AG04450 (cell line): ENCODE measurements at regions not wholly inside any gene's neighbourhood (a gene's known extent, or its start where the extent isn't known, plus 50 kb on each side); places are given as distances from the start of the nearest gene placed in this dataset.
"Not testable (repeated sequence)": the region's sequence is repeated elsewhere in the genome, so short reads cannot be mapped to it uniquely, and the experiment has no call there.

Experiments used
- CTCF ChIA-PET: fragments of 300-600, 350-600 bp; formaldehyde crosslinking; extraction: SDS; loops from one replicate; lab custom pipeline; 2022; ENCODE audit warnings: antibody characterized with exemption, inconsistent platforms; lab: Charles Lee
- POLR2A ChIA-PET: fragments of 350-600 bp; formaldehyde crosslinking; extraction: SDS; loops from one replicate; lab custom pipeline; 2021; ENCODE audit warnings: antibody characterized with exemption, inconsistent platforms; lab: Yijun Ruan, JAX
- DNase-seq: peaks from one replicate; pipeline ENCODE4 v3.0.0-alpha.2; 2011; ENCODE audit warnings: low read depth, low spot score
- H3K27ac ChIP-seq: one replicate; pipeline ENCODE4 v1.5.1; 2012; ENCODE audit warnings: low read depth, low read length, control low read depth
- H3K27me3 ChIP-seq: one replicate; pipeline ENCODE4 v1.6.0; 2012; ENCODE audit warnings: low read length; ENCODE audit not compliant: control insufficient read depth, insufficient read depth
- H3K4me3 ChIP-seq: 2 replicates; pipeline ENCODE4 v1.5.1; 2011; ENCODE audit warnings: mild to moderate bottlenecking, low read depth, low read length, control low read depth
- H3K9me3 ChIP-seq: 2 replicates; pipeline ENCODE4 v1.5.1; 2012; ENCODE audit warnings: low read length; ENCODE audit not compliant: control insufficient read depth, insufficient read depth
- TF ChIP-seq, protein P1 (sequence below): IDR thresholded peaks from 2 replicates; pipeline ENCODE4 v1.5.1; 2011; ENCODE audit warnings: low read depth, low read length, control low read depth, inconsistent platforms

DNA sequence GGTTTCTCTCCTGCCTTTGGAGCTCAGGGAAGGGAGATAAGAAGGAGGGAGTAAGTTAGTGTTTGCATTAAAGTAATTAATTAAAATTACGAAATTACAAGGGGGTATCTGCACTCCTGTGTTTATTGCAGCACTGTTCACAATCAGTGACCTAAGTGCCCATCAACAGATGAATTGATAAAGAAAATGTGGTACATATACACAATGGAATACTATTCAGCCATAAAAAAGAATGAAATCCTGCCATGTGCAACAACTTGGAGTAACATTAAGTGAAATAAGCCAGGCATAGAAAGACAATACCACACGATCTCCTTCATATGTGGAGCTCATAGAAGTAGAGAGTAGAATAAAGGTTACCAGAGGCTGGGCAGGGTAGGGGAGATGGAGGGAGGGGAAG lies 202.0 kb downstream of the SHQ1 start:
- TF ChIP-seq, protein P1, sequence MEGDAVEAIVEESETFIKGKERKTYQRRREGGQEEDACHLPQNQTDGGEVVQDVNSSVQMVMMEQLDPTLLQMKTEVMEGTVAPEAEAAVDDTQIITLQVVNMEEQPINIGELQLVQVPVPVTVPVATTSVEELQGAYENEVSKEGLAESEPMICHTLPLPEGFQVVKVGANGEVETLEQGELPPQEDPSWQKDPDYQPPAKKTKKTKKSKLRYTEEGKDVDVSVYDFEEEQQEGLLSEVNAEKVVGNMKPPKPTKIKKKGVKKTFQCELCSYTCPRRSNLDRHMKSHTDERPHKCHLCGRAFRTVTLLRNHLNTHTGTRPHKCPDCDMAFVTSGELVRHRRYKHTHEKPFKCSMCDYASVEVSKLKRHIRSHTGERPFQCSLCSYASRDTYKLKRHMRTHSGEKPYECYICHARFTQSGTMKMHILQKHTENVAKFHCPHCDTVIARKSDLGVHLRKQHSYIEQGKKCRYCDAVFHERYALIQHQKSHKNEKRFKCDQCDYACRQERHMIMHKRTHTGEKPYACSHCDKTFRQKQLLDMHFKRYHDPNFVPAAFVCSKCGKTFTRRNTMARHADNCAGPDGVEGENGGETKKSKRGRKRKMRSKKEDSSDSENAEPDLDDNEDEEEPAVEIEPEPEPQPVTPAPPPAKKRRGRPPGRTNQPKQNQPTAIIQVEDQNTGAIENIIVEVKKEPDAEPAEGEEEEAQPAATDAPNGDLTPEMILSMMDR = no peak
- H3K4me3 ChIP-seq = no peak overlapping the region
- POLR2A ChIA-PET = no interaction called here
- DNase-seq = no peak
- H3K9me3 ChIP-seq = no peaks in the 10 kb centered on the region
- H3K27ac ChIP-seq = no peak overlapping the region
- H3K27me3 ChIP-seq = peaks cover 12% of the 10 kb centered on the region
- CTCF ChIA-PET = no interaction called here

- POLR2A ChIA-PET, DNase-seq, H3K4me3 ChIP-seq, H3K27ac ChIP-seq, H3K9me3 ChIP-seq, CTCF ChIA-PET: not testable (repeated sequence)
- peaks cover 13% of the 10 kb centered on the region for H3K27me3 ChIP-seq
Measured at GRCh38 chr3:72643635-72644034, 204.6 kb downstream of the SHQ1 start.

GRCh38 chr3:72641684-72642083 lies 206.6 kb downstream of the SHQ1 start:
- ChIA-PET POLR2A (no interaction called here), CTCF (no interaction called here)
- no peak for DNase-seq
- Histone ChIP-seq H3K27me3 (peaks cover 13% of the 10 kb centered on the region), H3K4me3 (no peak overlapping the region), H3K9me3 (no peaks in the 10 kb centered on the region), H3K27ac (no peak overlapping the region)
- TF ChIP-seq, protein P1 = no peak

- H3K9me3 ChIP-seq = no peaks in the 10 kb centered on the region
- CTCF ChIA-PET = no interaction called here
- TF ChIP-seq, protein P1 = no peak
- H3K27ac ChIP-seq = no peak overlapping the region
- no peak overlapping the region for H3K4me3 ChIP-seq
- no peak for DNase-seq
- H3K27me3 ChIP-seq = peaks cover 13% of the 10 kb centered on the region
- POLR2A ChIA-PET = no interaction called here
Measured at GRCh38 chr3:72641072-72641471, 207.2 kb downstream of the SHQ1 start.

GRCh38 chr3:72636969-72637597 lies 211.2 kb downstream of the SHQ1 start:
- ChIA-PET POLR2A (no interaction called here), CTCF (no interaction called here)
- Histone ChIP-seq H3K27ac (no peak overlapping the region), H3K4me3 (no peak overlapping the region), H3K27me3 (peaks cover 3% of the 10 kb centered on the region), H3K9me3 (no peaks in the 10 kb centered on the region)
- DNase-seq = no peak
- TF ChIP-seq, protein P1 = no peak
